ENCODE measurements at regions not wholly inside any gene's neighbourhood (a gene's known extent, or its start where the extent isn't known, plus 50 kb on each side); places are given as distances from the start of the nearest gene placed in this dataset.

DNA sequence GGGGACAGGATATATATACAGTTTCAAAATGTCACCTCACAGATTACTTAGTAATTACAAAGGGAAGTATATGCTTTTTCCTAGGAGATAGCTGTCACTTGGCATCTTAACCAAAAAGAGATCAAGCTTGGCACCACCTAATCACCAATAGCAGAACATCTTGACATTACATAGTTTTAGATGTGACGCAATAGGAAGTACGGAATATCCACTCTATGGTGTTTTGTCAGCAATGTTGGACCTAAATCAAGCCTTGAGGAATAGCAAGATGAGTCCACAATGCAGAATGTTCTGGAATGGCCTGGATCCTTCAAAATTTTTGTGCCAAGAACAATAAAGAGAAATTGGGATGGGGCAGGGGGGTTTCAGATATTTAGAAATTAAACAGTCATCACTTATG is 1488.2 kb downstream of the FSTL5 start:
- H3K4me3 Mint-ChIP-seq, result no peak overlapping the region
- H3K36me3 Mint-ChIP-seq (ENCODE audit: low read depth), result no peaks in the 10 kb centered on the region
- TF ChIP-seq, protein P1, sequence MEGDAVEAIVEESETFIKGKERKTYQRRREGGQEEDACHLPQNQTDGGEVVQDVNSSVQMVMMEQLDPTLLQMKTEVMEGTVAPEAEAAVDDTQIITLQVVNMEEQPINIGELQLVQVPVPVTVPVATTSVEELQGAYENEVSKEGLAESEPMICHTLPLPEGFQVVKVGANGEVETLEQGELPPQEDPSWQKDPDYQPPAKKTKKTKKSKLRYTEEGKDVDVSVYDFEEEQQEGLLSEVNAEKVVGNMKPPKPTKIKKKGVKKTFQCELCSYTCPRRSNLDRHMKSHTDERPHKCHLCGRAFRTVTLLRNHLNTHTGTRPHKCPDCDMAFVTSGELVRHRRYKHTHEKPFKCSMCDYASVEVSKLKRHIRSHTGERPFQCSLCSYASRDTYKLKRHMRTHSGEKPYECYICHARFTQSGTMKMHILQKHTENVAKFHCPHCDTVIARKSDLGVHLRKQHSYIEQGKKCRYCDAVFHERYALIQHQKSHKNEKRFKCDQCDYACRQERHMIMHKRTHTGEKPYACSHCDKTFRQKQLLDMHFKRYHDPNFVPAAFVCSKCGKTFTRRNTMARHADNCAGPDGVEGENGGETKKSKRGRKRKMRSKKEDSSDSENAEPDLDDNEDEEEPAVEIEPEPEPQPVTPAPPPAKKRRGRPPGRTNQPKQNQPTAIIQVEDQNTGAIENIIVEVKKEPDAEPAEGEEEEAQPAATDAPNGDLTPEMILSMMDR (IDR thresholded peaks at IDR 0.05), result no peak
- no peaks in the 10 kb centered on the region for H3K4me1 Mint-ChIP-seq (ENCODE audit: low read depth)
- no peak overlapping the region for H3K27ac Mint-ChIP-seq
- peaks cover 43% of the 10 kb centered on the region for H3K9me3 Mint-ChIP-seq
- no peak for DNase-seq
- H3K27me3 Mint-ChIP-seq (ENCODE audit: insufficient read depth), result no peaks in the 10 kb centered on the region; the same call in 1 of the 2 replicates

DNA sequence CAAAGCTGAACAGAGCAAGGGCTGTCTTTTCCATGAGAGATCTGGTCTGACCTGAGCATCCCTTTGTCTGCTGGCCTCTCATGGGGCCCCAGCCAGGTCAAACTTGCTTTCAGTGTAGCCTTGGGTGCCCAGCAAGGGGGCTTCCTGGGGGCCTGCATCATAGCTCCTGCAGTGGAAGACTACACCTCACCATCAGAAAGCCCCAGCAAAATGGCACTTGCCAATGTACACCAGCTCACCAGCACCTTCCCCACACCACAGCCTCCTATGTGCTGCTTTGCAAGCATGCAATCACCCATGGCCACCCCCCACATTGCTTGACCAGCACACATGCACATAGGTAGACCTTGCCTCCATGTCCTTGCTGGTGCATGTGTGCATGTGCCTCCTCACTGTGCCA is 1478.1 kb downstream of the FSTL5 start:
- Mint-ChIP-seq H3K4me1 (ENCODE audit: low read depth) (no peaks in the 10 kb centered on the region), H3K9me3 (peaks cover 37% of the 10 kb centered on the region), H3K36me3 (ENCODE audit: low read depth) (no peaks in the 10 kb centered on the region; the same call in 1 of the 2 replicates), H3K4me3 (no peak overlapping the region), H3K27ac (no peak overlapping the region), H3K27me3 (ENCODE audit: insufficient read depth) (no peaks in the 10 kb centered on the region)
- TF ChIP-seq, protein P1 (IDR thresholded peaks at IDR 0.05), result no peak
- DNase-seq, result no peak

- no peaks in the 10 kb centered on the region; the same call in 1 of the 2 replicates for H3K27me3 Mint-ChIP-seq (ENCODE audit: insufficient read depth)
- no peak overlapping the region for H3K27ac Mint-ChIP-seq
- DNase-seq, result no peak
- H3K4me1 Mint-ChIP-seq (ENCODE audit: low read depth), result no peaks in the 10 kb centered on the region
- H3K4me3 Mint-ChIP-seq, result no peak overlapping the region
- TF ChIP-seq, protein P1 (IDR thresholded peaks at IDR 0.05), result no peak
- H3K9me3 Mint-ChIP-seq, result peaks cover 37% of the 10 kb centered on the region
- no peaks in the 10 kb centered on the region for H3K36me3 Mint-ChIP-seq (ENCODE audit: low read depth)
Measured at GRCh38 chr4:160701671-160702070, 1462.1 kb downstream of the FSTL5 start.

DNA sequence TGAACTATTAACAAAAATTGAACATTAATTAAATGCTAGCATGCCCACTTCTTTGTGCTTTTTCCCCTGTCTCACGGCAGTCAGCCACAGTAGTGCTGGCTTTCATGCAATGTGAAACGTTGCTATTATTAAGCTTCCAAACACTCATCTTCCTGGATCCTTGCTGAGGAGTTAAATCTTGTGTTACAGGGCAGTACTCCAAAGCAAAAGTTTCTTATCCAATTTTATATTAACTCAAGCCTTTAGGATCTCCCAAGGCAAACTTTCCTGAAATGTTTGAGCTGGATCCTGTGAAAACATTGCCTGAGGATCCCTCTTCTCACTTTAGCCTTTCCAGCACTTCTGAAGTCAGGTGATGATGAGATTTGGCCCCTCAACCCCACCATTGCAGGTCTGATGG is 1454.8 kb downstream of the FSTL5 start:
- H3K4me1 Mint-ChIP-seq (ENCODE audit: low read depth), result no peaks in the 10 kb centered on the region
- TF ChIP-seq, protein P1 (IDR thresholded peaks at IDR 0.05), result no peak
- no peak overlapping the region for H3K27ac Mint-ChIP-seq
- H3K9me3 Mint-ChIP-seq, result peaks cover 33% of the 10 kb centered on the region
- H3K4me3 Mint-ChIP-seq, result no peak overlapping the region
- H3K36me3 Mint-ChIP-seq (ENCODE audit: low read depth), result no peaks in the 10 kb centered on the region
- DNase-seq, result no peak
- no peaks in the 10 kb centered on the region for H3K27me3 Mint-ChIP-seq (ENCODE audit: insufficient read depth)

GRCh38 chr4:160709546-160709945 is 1454.3 kb downstream of the FSTL5 start:
- no peak overlapping the region for H3K4me3 Mint-ChIP-seq
- DNase-seq, result no peak

More at GRCh38 chr4:160709546-160709945, 1454.3 kb downstream of the FSTL5 start:
- TF ChIP-seq, protein P1 (IDR thresholded peaks at IDR 0.05), result no peak
- Mint-ChIP-seq H3K4me1 (ENCODE audit: low read depth) (no peaks in the 10 kb centered on the region), H3K36me3 (ENCODE audit: low read depth) (no peaks in the 10 kb centered on the region), H3K27ac (no peak overlapping the region), H3K9me3 (peaks cover 28% of the 10 kb centered on the region), H3K27me3 (ENCODE audit: insufficient read depth) (no peaks in the 10 kb centered on the region)
